Neural progenitor cell (in vitro differentiated cells): ENCODE measurements at regions not wholly inside any gene's neighbourhood (a gene's known extent, or its start where the extent isn't known, plus 50 kb on each side); places are given as distances from the start of the nearest gene placed in this dataset.

ENCODE experiments used
- DNase-seq: peaks from one replicate; pipeline ENCODE4 v3.0.0-alpha.2; 2016; ENCODE audit warnings: low spot score
- H2AFZ ChIP-seq: fragments of 200-600 bp; sonication (generic); replicated peaks from 2 replicates; pipeline ENCODE4 v1.6.1; 2016; ENCODE audit warnings: antibody characterized with exemption
- H3F3A ChIP-seq: fragments of 200-600 bp; sonication (generic); 2 replicates; pipeline ENCODE4 v1.6.1; 2016; ENCODE audit warnings: antibody characterized with exemption, low read depth
- H3K27ac ChIP-seq: fragments of 200-600 bp; sonication (generic); 2 replicates; pipeline ENCODE4 v1.5.1; 2016; ENCODE audit warnings: mild to moderate bottlenecking
- H3K27me3 ChIP-seq: fragments of 200-600 bp; sonication (generic); 2 replicates; pipeline ENCODE4 v1.6.1; 2016; ENCODE audit warnings: mild to moderate bottlenecking, moderate library complexity
- H3K36me3 ChIP-seq: fragments of 200-600 bp; sonication (generic); 2 replicates; pipeline ENCODE4 v1.5.1; 2016
- H3K4me1 ChIP-seq: fragments of 200-600 bp; sonication (generic); 2 replicates; pipeline ENCODE4 v1.6.1; 2016; ENCODE audit warnings: mixed run types
- H3K4me2 ChIP-seq: fragments of 200-600 bp; sonication (generic); 2 replicates; pipeline ENCODE4 v1.6.1; 2016
- H3K4me3 ChIP-seq: fragments of 200-600 bp; sonication (generic); 2 replicates; pipeline ENCODE4 v1.5.1; 2016
- H3K79me2 ChIP-seq: fragments of 200-600 bp; sonication (generic); 2 replicates; pipeline ENCODE4 v1.6.1; 2016; ENCODE audit warnings: low read depth
- H3K9ac ChIP-seq: fragments of 200-600 bp; sonication (generic); 2 replicates; pipeline ENCODE4 v1.6.1; 2016
- H3K9me3 ChIP-seq: fragments of 200-600 bp; sonication (generic); 2 replicates; pipeline ENCODE4 v1.5.1; 2016; ENCODE audit warnings: low read depth
- H4K20me1 ChIP-seq: fragments of 200-600 bp; sonication (generic); 2 replicates; pipeline ENCODE4 v1.6.1; 2016; ENCODE audit warnings: low read depth
- H3K27ac Mint-ChIP-seq: 3 replicates; pipeline ENCODE4 v1.8.0; 2021; ENCODE audit warnings: mixed read lengths
- H3K27me3 Mint-ChIP-seq: 2 replicates; pipeline ENCODE4 v1.8.0; 2022; ENCODE audit warnings: low read depth, mild to moderate bottlenecking, inconsistent platforms, moderate library complexity, mixed read lengths; ENCODE audit not compliant: insufficient read depth
- H3K36me3 Mint-ChIP-seq: 3 replicates; pipeline ENCODE4 v1.8.0; 2021; ENCODE audit warnings: mixed read lengths
- H3K4me1 Mint-ChIP-seq: 3 replicates; pipeline ENCODE4 v1.8.0; 2021; ENCODE audit warnings: mixed read lengths
- H3K4me3 Mint-ChIP-seq: 3 replicates; pipeline ENCODE4 v1.8.0; 2021; ENCODE audit warnings: mild to moderate bottlenecking, moderate library complexity, mixed read lengths
- H3K9me3 Mint-ChIP-seq: 3 replicates; pipeline ENCODE4 v1.8.0; 2020; ENCODE audit warnings: mixed read lengths
- EZH2 ChIP-seq: fragments of 200-600 bp; sonication (generic); IDR thresholded peaks from 2 replicates; pipeline ENCODE4 v1.6.1; 2017; ENCODE audit warnings: antibody characterized with exemption, mild to moderate bottlenecking, moderate library complexity
- EZH2phosphoT487 ChIP-seq: fragments of 200-600 bp; sonication (generic); IDR thresholded peaks from 2 replicates; pipeline ENCODE4 v1.6.1; 2017; ENCODE audit warnings: antibody characterized with exemption
- TF ChIP-seq, protein P1 (sequence below): fragments of 200-600 bp; sonication (generic); IDR thresholded peaks from 2 replicates; pipeline ENCODE4 v1.5.1; 2017; ENCODE audit warnings: antibody characterized with exemption, mild to moderate bottlenecking

DNA sequence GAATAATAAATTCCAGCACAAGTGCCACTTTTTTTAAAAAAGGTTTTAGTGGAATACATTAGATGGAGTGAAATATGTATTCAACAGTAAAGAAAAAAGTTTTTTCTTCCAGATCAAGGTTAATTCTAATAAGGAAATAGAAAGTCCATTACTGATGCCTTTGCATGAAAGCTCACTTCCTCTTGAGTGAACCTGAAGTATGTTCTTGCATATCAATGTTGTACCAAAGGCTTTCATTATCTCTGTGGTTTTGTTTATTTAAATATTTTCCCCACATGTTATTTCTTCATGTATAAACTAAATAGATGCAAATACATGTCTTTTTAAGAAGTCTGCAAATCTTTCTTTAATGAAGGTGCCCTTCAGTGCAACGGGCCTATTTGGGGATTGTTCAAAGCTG, 307.9 kb downstream of the C4orf33 start:
- DNase-seq = no peak
- Histone ChIP-seq H3K79me2 (no peaks in the 10 kb centered on the region), H3F3A (no peaks in the 10 kb centered on the region), H3K4me1 (no peaks in the 10 kb centered on the region), H3K4me3 (no peak overlapping the region), H3K4me2 (no peak overlapping the region), H3K9me3 (no peaks in the 10 kb centered on the region), H3K36me3 (no peaks in the 10 kb centered on the region), H2AFZ (no peak overlapping the region), H3K9ac (no peak overlapping the region), H4K20me1 (no peaks in the 10 kb centered on the region), H3K27ac (no peak overlapping the region), H3K27me3 (no peaks in the 10 kb centered on the region)
- Mint-ChIP-seq H3K27ac (no peak overlapping the region), H3K4me1 (no peaks in the 10 kb centered on the region), H3K27me3 (peaks cover 4% of the 10 kb centered on the region), H3K4me3 (no peak overlapping the region), H3K9me3 (peaks cover 10% of the 10 kb centered on the region), H3K36me3 (peaks cover 2% of the 10 kb centered on the region)
- TF ChIP-seq EZH2phosphoT487 = no peak
- TF ChIP-seq EZH2 = no peak
- TF ChIP-seq, protein P1, sequence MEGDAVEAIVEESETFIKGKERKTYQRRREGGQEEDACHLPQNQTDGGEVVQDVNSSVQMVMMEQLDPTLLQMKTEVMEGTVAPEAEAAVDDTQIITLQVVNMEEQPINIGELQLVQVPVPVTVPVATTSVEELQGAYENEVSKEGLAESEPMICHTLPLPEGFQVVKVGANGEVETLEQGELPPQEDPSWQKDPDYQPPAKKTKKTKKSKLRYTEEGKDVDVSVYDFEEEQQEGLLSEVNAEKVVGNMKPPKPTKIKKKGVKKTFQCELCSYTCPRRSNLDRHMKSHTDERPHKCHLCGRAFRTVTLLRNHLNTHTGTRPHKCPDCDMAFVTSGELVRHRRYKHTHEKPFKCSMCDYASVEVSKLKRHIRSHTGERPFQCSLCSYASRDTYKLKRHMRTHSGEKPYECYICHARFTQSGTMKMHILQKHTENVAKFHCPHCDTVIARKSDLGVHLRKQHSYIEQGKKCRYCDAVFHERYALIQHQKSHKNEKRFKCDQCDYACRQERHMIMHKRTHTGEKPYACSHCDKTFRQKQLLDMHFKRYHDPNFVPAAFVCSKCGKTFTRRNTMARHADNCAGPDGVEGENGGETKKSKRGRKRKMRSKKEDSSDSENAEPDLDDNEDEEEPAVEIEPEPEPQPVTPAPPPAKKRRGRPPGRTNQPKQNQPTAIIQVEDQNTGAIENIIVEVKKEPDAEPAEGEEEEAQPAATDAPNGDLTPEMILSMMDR = no peak

DNA sequence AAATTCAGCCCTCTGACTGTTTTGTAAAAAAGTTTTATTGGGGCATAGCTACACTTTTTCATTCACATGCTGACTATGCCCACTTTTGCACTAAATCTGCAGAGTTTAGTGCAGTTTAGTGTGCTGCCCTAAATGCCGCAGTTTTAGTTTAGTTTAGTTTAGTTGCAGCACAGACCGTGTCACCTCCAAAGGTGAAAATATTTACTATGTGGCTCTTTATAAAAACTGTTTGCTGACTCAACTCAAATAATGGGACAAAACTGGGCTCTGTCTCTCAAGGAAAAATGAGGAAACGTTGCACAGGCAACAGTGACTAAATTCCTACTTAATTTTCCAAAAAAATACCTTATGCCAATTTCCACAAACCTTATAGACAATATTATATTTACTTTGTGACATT, 314.2 kb downstream of the C4orf33 start:
- Histone ChIP-seq H3K27ac (no peak overlapping the region), H3K9ac (no peak overlapping the region), H3F3A (no peaks in the 10 kb centered on the region), H3K9me3 (no peaks in the 10 kb centered on the region), H2AFZ (no peak overlapping the region), H4K20me1 (no peaks in the 10 kb centered on the region), H3K4me2 (no peak overlapping the region), H3K4me3 (no peak overlapping the region), H3K4me1 (no peaks in the 10 kb centered on the region), H3K27me3 (no peaks in the 10 kb centered on the region), H3K36me3 (no peaks in the 10 kb centered on the region), H3K79me2 (no peaks in the 10 kb centered on the region)
- Mint-ChIP-seq H3K4me3 (no peak overlapping the region), H3K36me3 (no peaks in the 10 kb centered on the region), H3K9me3 (no peaks in the 10 kb centered on the region), H3K27me3 (peaks cover 2% of the 10 kb centered on the region), H3K27ac (no peak overlapping the region), H3K4me1 (no peaks in the 10 kb centered on the region)
- TF ChIP-seq EZH2phosphoT487 (no peak), EZH2 (no peak)
- TF ChIP-seq, protein P1 = no peak
- DNase-seq = no peak

DNA sequence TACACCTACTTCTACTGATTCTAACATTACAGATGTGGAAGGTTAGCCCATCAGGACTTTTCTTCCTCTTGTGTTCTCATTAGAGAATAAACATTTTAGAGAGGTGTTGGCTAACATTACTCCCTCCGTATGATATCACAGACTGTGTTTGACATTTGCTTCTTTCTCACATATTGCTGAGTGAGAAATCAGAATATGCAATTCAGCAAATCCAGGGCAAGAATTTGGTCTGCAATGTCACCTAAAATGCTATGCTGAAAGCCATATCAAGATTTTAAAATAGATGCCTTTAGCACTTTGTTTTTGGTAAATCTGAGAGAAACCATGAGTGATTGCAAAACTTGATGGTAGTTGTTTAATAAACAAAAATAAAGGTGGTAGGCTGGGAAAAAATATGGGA, 319.1 kb downstream of the C4orf33 start:
- H3K9me3 Mint-ChIP-seq = peaks cover 2% of the 10 kb centered on the region
- Histone ChIP-seq H3K9ac (no peak overlapping the region), H2AFZ (no peak overlapping the region), H3K4me2 (no peak overlapping the region), H3K4me3 (no peak overlapping the region), H3F3A (no peaks in the 10 kb centered on the region), H3K4me1 (no peaks in the 10 kb centered on the region), H3K79me2 (no peaks in the 10 kb centered on the region), H3K27ac (no peak overlapping the region), H4K20me1 (no peaks in the 10 kb centered on the region), H3K27me3 (no peaks in the 10 kb centered on the region), H3K36me3 (no peaks in the 10 kb centered on the region), H3K9me3 (no peaks in the 10 kb centered on the region)
- no peak for DNase-seq
- H3K4me3 Mint-ChIP-seq = no peak overlapping the region
- H3K4me1 Mint-ChIP-seq = no peaks in the 10 kb centered on the region
- H3K27me3 Mint-ChIP-seq = no peaks in the 10 kb centered on the region
- H3K27ac Mint-ChIP-seq = no peak overlapping the region
- TF ChIP-seq, protein P1 = no peak
- TF ChIP-seq EZH2 = no peak
- no peak for TF ChIP-seq EZH2phosphoT487
- no peaks in the 10 kb centered on the region for H3K36me3 Mint-ChIP-seq

DNA sequence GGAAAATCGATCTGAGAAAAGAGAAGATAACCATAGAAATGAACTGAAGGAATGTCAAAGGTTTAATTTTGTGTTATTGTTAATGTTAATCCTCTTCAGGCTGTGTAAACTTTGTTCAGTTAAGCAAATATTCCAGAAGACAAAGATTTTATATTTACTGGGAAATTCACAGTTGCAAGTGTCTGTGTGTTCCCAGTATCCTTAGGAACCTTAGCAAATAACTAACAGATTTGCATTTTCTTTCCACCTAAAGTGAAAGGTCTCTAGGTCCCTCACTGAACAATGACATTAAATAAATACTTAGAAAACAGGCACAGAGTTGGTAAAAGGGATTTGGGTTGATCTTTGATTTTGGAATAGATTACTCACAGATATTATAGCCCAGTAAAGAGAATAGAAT, 324.7 kb downstream of the C4orf33 start:
- Histone ChIP-seq H3K9me3 (no peaks in the 10 kb centered on the region), H3K4me2 (no peak overlapping the region), H3K27me3 (no peaks in the 10 kb centered on the region), H3K36me3 (no peaks in the 10 kb centered on the region), H3K9ac (no peak overlapping the region), H4K20me1 (no peaks in the 10 kb centered on the region), H3K27ac (no peak overlapping the region), H3F3A (no peaks in the 10 kb centered on the region), H3K4me3 (no peak overlapping the region), H3K79me2 (no peaks in the 10 kb centered on the region), H2AFZ (no peak overlapping the region), H3K4me1 (no peaks in the 10 kb centered on the region)
- no peaks in the 10 kb centered on the region for H3K36me3 Mint-ChIP-seq
- TF ChIP-seq, protein P1 = no peak
- TF ChIP-seq EZH2phosphoT487 (no peak), EZH2 (no peak)
- no peak overlapping the region for H3K27ac Mint-ChIP-seq
- H3K9me3 Mint-ChIP-seq = peaks cover 2% of the 10 kb centered on the region
- DNase-seq = no peak
- H3K4me1 Mint-ChIP-seq = no peaks in the 10 kb centered on the region
- no peaks in the 10 kb centered on the region for H3K27me3 Mint-ChIP-seq
- H3K4me3 Mint-ChIP-seq = no peak overlapping the region
